A673 (cell line): ENCODE measurements at regions not wholly inside any gene's neighbourhood (a gene's known extent, or its start where the extent isn't known, plus 50 kb on each side); places are given as distances from the start of the nearest gene placed in this dataset.

Experiments
- BruUV-seq: library from RNA; stranded (reverse); fragments of 400-500 nt; replicated peaks from 2 replicates; lab custom pipeline; 2021; lab: Mats Ljungman, UMichigan
- CTCF ChIA-PET: fragments of 300-600 bp; sonication (Branson Sonifier 250); formaldehyde crosslinking; loops from one replicate; lab custom pipeline; 2022; ENCODE audit warnings: antibody characterized with exemption; lab: Charles Lee
- POLR2A ChIA-PET: fragments of 300-600 bp; sonication (Branson Sonifier 250); formaldehyde crosslinking; loops from one replicate; lab custom pipeline; 2022; ENCODE audit warnings: antibody characterized with exemption; ENCODE audit not compliant: low non-redundant PET; lab: Charles Lee
- DNase-seq: peaks from one replicate; pipeline ENCODE4 v3.0.0-alpha.2; 2015; ENCODE audit warnings: low spot score
- H3K27ac ChIP-seq: fragments of 200-600 bp; sonication (generic); 2 replicates; pipeline ENCODE4 v1.5.1; 2016; ENCODE audit warnings: mixed run types, low read depth, mild to moderate bottlenecking, mixed read lengths, antibody characterized with exemption, low read length; ENCODE audit not compliant: poor library complexity, severe bottlenecking
- H3K27me3 ChIP-seq: fragments of 200-600 bp; sonication (generic); replicated peaks from 2 replicates; pipeline ENCODE4 v1.6.1; 2017; ENCODE audit warnings: mixed run types, low read depth, mild to moderate bottlenecking, mixed read lengths, antibody characterized with exemption, low read length; ENCODE audit not compliant: insufficient read depth, poor library complexity
- H3K36me3 ChIP-seq: fragments of 200-600 bp; sonication (generic); 2 replicates; pipeline ENCODE4 v1.6.1; 2016; ENCODE audit warnings: mixed run types, mild to moderate bottlenecking, mixed read lengths, antibody characterized with exemption, low read length; ENCODE audit not compliant: insufficient read depth, poor library complexity, severe bottlenecking
- H3K4me1 ChIP-seq: fragments of 200-600 bp; sonication (generic); 2 replicates; pipeline ENCODE4 v1.6.1; 2017; ENCODE audit warnings: mixed run types, mild to moderate bottlenecking, mixed read lengths, antibody characterized with exemption, low read length; ENCODE audit not compliant: insufficient read depth, poor library complexity, severe bottlenecking
- H3K4me3 ChIP-seq: fragments of 200-600 bp; sonication (generic); 2 replicates; pipeline ENCODE4 v1.5.1; 2016; ENCODE audit warnings: low read depth, mixed run types, mild to moderate bottlenecking, mixed read lengths, low read length; ENCODE audit not compliant: poor library complexity, severe bottlenecking
- H3K9me3 ChIP-seq: fragments of 200-600 bp; sonication (generic); 2 replicates; pipeline ENCODE4 v1.6.1; 2016; ENCODE audit warnings: mixed run types, low read depth, mild to moderate bottlenecking, mixed read lengths, antibody characterized with exemption, low read length; ENCODE audit not compliant: poor library complexity, severe bottlenecking
- EZH2 ChIP-seq: fragments of 200-600 bp; sonication (generic); IDR thresholded peaks from 2 replicates; pipeline ENCODE4 v1.6.1; 2017; ENCODE audit warnings: borderline replicate concordance, low read depth, mild to moderate bottlenecking, mixed read lengths, antibody characterized with exemption, low read length; ENCODE audit not compliant: poor library complexity, severe bottlenecking
- intact Hi-C: fragments of 100-400 bp; cut with micrococcal nuclease; formaldehyde crosslinking; loops from one replicate; pipeline ENCODE4 v1.10.0; 2022; ENCODE audit not compliant: unreplicated experiment
- TF ChIP-seq, protein P1 (sequence below): fragments of 300-800, 200-600 bp; sonication (generic); conservative IDR thresholded peaks from 2 replicates; pipeline ENCODE4 v1.5.1; 2017; ENCODE audit warnings: low read depth, mild to moderate bottlenecking, antibody characterized with exemption, low read length, moderate library complexity, mixed read lengths

DNA sequence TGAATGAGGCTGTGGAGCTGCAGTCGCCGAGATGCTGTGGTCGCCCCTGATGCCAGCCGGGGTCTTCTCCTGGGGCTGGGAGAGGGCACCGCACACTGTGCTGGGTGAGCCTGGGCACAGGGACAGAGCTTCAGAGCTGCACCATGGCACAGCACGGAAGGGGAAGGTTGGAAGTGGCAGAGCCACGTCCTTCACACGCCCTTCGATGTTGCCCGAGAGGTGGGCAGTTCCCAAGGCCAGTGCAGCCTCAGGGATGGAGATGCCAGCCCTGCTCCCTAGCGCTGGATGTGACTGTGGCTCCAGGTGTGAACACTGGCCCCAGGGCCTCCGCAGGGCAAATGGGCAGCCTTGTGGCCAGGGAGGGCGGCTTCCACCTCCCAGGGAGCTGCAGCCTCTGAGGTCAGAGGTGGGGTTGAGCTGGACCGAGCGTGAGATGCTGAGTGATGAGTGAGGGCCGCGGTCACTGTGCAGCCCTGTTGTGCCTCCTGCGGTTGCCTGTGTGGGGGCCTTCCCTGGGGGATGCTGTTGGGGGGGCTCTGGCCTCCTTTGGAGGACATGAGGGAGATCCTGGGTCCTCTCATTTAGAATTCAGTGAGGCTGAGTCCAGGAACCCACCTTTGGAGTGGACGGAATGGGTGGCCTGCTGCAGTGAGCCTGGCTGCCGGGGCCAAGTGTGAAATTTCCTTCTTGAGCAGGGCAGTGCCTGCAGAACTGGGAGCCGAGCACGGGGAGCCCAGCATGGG lies 1090.0 kb downstream of the BRD1 start:
- Histone ChIP-seq H3K27ac (no peak overlapping the region), H3K4me3 (no peak overlapping the region), H3K36me3 (no peaks in the 10 kb centered on the region), H3K27me3 (no peaks in the 10 kb centered on the region), H3K9me3 (no peaks in the 10 kb centered on the region), H3K4me1 (no peaks in the 10 kb centered on the region)
- no peak for DNase-seq
- no peak for TF ChIP-seq EZH2
- TF ChIP-seq, protein P1, sequence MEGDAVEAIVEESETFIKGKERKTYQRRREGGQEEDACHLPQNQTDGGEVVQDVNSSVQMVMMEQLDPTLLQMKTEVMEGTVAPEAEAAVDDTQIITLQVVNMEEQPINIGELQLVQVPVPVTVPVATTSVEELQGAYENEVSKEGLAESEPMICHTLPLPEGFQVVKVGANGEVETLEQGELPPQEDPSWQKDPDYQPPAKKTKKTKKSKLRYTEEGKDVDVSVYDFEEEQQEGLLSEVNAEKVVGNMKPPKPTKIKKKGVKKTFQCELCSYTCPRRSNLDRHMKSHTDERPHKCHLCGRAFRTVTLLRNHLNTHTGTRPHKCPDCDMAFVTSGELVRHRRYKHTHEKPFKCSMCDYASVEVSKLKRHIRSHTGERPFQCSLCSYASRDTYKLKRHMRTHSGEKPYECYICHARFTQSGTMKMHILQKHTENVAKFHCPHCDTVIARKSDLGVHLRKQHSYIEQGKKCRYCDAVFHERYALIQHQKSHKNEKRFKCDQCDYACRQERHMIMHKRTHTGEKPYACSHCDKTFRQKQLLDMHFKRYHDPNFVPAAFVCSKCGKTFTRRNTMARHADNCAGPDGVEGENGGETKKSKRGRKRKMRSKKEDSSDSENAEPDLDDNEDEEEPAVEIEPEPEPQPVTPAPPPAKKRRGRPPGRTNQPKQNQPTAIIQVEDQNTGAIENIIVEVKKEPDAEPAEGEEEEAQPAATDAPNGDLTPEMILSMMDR, result no peak
- ChIA-PET CTCF (interaction anchor here (0.6 kb wide), 1 partner anchor 39 kb away, joined by 3 read pairs; no protein-coding TSS in a partner anchor), POLR2A (no interaction called here)
- intact Hi-C loops, result no loop called here
- no TSS peak for BruUV-seq

DNA sequence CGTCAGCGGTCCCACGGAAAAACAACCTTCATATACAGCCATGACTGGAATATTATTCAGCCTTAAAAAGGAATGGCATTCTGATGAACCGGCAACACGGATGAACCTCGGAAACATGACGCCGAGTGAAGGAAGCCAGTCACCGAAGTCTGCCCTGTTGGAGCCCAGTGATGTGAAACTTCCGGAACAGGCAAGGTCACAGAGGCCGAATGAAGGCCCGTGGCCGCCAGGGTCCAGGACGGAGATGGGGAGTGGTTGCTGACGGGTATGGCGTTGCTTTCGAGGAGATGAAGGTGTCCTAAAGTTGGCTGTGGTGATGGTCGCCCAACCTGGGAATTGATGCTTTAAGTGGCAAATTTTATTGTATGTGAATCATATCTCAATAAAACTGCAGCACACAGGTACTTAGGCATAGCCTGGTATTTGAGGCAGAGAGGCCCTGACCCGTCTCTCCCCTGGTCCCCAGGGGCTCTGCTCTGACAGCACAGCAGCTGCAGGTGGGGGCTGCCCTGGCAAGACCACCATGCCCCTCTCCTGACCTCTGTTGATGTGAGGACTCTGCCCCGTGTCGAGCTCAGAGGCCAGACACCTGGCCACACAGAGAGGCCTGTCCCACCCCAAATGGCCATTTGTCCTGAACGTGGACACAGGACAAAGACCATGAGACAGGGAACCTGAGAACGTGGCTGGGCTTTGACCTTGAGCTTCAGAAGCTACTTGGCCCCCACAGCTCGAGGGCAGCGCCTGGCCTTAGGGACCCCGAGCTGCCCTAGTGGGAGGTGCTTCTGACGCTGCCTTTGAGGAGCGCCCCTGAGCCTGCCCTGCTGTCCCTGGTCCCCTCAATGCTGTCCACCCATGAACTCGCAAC lies 1090.8 kb downstream of the BRD1 start:
- no peaks in the 10 kb centered on the region for H3K36me3 ChIP-seq
- no peaks in the 10 kb centered on the region for H3K9me3 ChIP-seq
- no peaks in the 10 kb centered on the region for H3K4me1 ChIP-seq
- POLR2A ChIA-PET, result no interaction called here
- DNase-seq, result no peak
- BruUV-seq, result no TSS peak
- no peak overlapping the region for H3K4me3 ChIP-seq
- H3K27ac ChIP-seq, result no peak overlapping the region
- CTCF ChIA-PET, result interaction anchor here (0.6 kb wide), 1 partner anchor 38 kb away, joined by 3 read pairs; no protein-coding TSS in a partner anchor
- intact Hi-C loops, result no loop called here
- TF ChIP-seq, protein P1, result no peak
- TF ChIP-seq EZH2, result no peak
- H3K27me3 ChIP-seq, result no peaks in the 10 kb centered on the region

DNA sequence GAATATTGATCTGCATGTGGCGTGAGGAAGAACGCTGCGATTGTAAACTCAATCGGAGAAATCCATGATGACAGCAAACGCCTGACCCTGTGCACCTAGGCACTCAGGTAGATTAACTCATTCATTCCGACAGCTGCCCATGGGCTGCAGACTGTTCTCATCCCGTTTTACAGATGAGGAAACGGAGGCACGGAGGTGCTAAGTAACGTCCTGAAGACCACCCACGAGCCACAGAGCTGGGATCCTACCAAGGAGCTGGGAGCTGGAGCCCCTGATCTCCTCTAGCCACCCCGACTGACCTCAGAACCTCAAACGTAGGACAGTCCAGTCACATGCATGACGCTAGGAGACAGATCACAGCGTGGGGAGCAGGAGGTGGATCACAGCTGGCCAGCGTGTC lies 1092.7 kb downstream of the BRD1 start:
- Histone ChIP-seq H3K4me1 (no peaks in the 10 kb centered on the region), H3K4me3 (no peak overlapping the region), H3K36me3 (no peaks in the 10 kb centered on the region), H3K9me3 (no peaks in the 10 kb centered on the region), H3K27ac (no peak overlapping the region), H3K27me3 (no peaks in the 10 kb centered on the region)
- intact Hi-C loops, result no loop called here
- DNase-seq, result no peak
- TF ChIP-seq, protein P1, result no peak
- no peak for TF ChIP-seq EZH2
- BruUV-seq, result TSS peak; percentile 6
- POLR2A ChIA-PET, result no interaction called here
- CTCF ChIA-PET, result no interaction called here
